ENCODE measurements at regions not wholly inside any gene's neighbourhood (a gene's known extent, or its start where the extent isn't known, plus 50 kb on each side); places are given as distances from the start of the nearest gene placed in this dataset.

GRCh38 chr2:103430191-103430590 lies 668.4 kb downstream of the TMEM182 start:
- TF ChIP-seq CTCF (IDR thresholded peaks at IDR 0.05) (no peak), POLR2A (IDR thresholded peaks at IDR 0.05) (no peak)
